ENCODE measurements at regions not wholly inside any gene's neighbourhood (a gene's known extent, or its start where the extent isn't known, plus 50 kb on each side); places are given as distances from the start of the nearest gene placed in this dataset.

DNA sequence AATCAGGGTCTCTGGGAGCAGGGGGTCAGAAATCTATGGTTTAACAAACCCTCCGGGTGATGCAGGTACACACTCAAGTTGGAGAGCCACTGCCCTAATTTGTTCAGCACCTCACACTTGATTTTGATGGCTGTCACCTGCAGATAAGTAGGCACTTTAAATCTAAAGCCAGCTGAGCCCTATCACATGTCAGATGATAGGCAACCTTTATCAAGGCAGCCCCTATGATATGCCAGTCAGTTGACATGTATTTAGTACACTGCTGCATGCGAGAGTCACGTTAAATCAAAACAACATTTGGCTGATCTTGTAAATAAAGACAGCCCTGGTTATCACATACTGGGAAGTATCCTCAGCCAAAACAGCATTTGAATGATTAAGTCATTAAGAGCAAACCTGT lies 104.4 kb upstream of the MCTP2 start:
- no peaks in the 10 kb centered on the region for H4K20me1 ChIP-seq (ENCODE audit: insufficient read depth)
- WGBS, 2 experiments (ENCODE audit: low coverage in 1 of 2, low lambda C conversion rate in 2 of 2, missing lambda C conversion rate in 2 of 2): 91 to 95% methylated on average over 3 of the region's 3 CpGs
- in situ Hi-C loops (cut with MboI): loop anchor here (10.0 kb wide), 1 partner anchor 132 kb away; no protein-coding TSS in a partner anchor
- peaks cover 10% of the 10 kb centered on the region for H3K4me1 ChIP-seq (ENCODE audit: insufficient read depth)
- no peak overlapping the region for H3K27ac ChIP-seq
- no peak overlapping the region for H2AFZ ChIP-seq
- H3F3A ChIP-seq (ENCODE audit: insufficient read depth): peaks cover 5% of the 10 kb centered on the region
- no peaks in the 10 kb centered on the region for H3K9me2 ChIP-seq (ENCODE audit: insufficient read depth)
- DNase-seq: no peak
- H3K27me3 ChIP-seq (replicated peaks; ENCODE audit: insufficient read depth): peaks cover 5% of the 10 kb centered on the region; the same call in 1 of the 2 replicates
- H3K4me2 ChIP-seq (ENCODE audit: unreplicated experiment): no peak overlapping the region
- H3K4me3 ChIP-seq: no peak overlapping the region
- H3K36me3 ChIP-seq (ENCODE audit: low read depth): no peaks in the 10 kb centered on the region
- H3K79me2 ChIP-seq (ENCODE audit: insufficient read depth): no peaks in the 10 kb centered on the region
- no peak for TF ChIP-seq EZH2phosphoT487 (IDR thresholded peaks at IDR 0.05; ENCODE audit: insufficient read depth, low read depth)
- no peak for TF ChIP-seq EZH2 (IDR thresholded peaks at IDR 0.05; ENCODE audit: insufficient read depth, poor library complexity, severe bottlenecking)
- no peaks in the 10 kb centered on the region for H3K9me3 ChIP-seq (ENCODE audit: low read depth)
- no peak overlapping the region for H3K9ac ChIP-seq

DNA sequence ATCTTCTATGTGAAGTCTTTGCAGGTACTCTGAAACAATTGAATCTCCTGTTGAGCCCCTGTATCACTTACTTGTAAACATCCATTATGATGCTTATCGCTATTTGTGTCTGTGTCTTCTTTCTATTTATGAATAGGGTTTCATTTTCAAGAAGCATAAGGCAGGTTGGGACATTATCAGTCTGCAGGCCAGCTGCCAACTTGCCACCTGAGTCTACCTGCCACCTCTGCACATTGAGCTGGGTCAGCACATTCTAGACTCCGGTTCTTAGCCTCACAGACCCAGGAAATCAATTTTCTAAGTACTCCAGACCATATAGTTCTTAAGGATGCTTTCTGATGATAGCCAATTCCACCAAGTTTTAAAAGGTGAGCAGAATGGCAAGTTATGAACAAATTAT lies 105.7 kb upstream of the MCTP2 start:
- Histone ChIP-seq H3K79me2 (ENCODE audit: insufficient read depth) (no peaks in the 10 kb centered on the region), H4K20me1 (ENCODE audit: insufficient read depth) (no peaks in the 10 kb centered on the region), H3K4me2 (ENCODE audit: unreplicated experiment) (no peak overlapping the region), H3K9me3 (ENCODE audit: low read depth) (no peaks in the 10 kb centered on the region), H3K36me3 (ENCODE audit: low read depth) (no peaks in the 10 kb centered on the region), H3K4me1 (ENCODE audit: insufficient read depth) (peaks cover 10% of the 10 kb centered on the region), H3K9me2 (ENCODE audit: insufficient read depth) (no peaks in the 10 kb centered on the region), H3K9ac (no peak overlapping the region), H3F3A (ENCODE audit: insufficient read depth) (peaks cover 8% of the 10 kb centered on the region), H2AFZ (no peak overlapping the region), H3K27ac (no peak overlapping the region), H3K4me3 (no peak overlapping the region), H3K27me3 (replicated peaks; ENCODE audit: insufficient read depth) (peaks cover 2% of the 10 kb centered on the region; the same call in 1 of the 2 replicates)
- no peak for DNase-seq
- 85 to 96% methylated on average over 2 of the region's 2 CpGs for WGBS, 2 experiments (ENCODE audit: low coverage in 1 of 2, low lambda C conversion rate in 2 of 2, missing lambda C conversion rate in 2 of 2)
- TF ChIP-seq EZH2 (IDR thresholded peaks at IDR 0.05; ENCODE audit: insufficient read depth, poor library complexity, severe bottlenecking): no peak
- no peak for TF ChIP-seq EZH2phosphoT487 (IDR thresholded peaks at IDR 0.05; ENCODE audit: insufficient read depth, low read depth)
- in situ Hi-C loops (cut with MboI): loop anchor here (10.0 kb wide), 1 partner anchor 131 kb away; no protein-coding TSS in a partner anchor

DNA sequence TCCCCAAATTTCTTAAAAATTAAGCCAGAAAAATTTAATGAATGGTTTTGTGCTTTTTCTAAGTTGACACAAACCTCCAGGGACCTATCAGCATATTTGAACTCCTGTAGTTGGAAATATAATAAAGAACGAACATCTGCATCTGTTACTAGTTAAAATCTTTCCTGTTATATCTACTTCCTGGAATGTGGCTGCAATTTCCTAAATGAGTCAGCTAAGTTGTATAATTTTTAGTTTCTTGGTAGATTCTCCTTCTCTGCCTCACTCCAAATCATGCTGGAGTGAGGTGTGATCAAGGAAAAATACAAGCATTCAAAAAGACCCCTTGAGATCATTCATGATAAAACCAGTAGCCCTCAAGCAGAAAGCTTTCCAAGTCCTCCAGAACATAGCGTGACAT lies 106.2 kb upstream of the MCTP2 start:
- H3K36me3 ChIP-seq (ENCODE audit: low read depth): no peaks in the 10 kb centered on the region
- H3K9ac ChIP-seq: no peak overlapping the region
- H3K27me3 ChIP-seq (replicated peaks; ENCODE audit: insufficient read depth): no peaks in the 10 kb centered on the region; the same call in 1 of the 2 replicates
- H2AFZ ChIP-seq: no peak overlapping the region
- H3F3A ChIP-seq (ENCODE audit: insufficient read depth): peaks cover 13% of the 10 kb centered on the region
- peak; percentile 65 for DNase-seq
- H4K20me1 ChIP-seq (ENCODE audit: insufficient read depth): no peaks in the 10 kb centered on the region
- H3K9me2 ChIP-seq (ENCODE audit: insufficient read depth): no peaks in the 10 kb centered on the region
- peak overlapping the region; percentile 34 for H3K4me2 ChIP-seq (ENCODE audit: unreplicated experiment)
- WGBS, 2 experiments (ENCODE audit: low coverage in 1 of 2, low lambda C conversion rate in 2 of 2, missing lambda C conversion rate in 2 of 2): 0 to 1% methylated on average over 2 of the region's 2 CpGs
- H3K79me2 ChIP-seq (ENCODE audit: insufficient read depth): no peaks in the 10 kb centered on the region
- in situ Hi-C loops (cut with MboI): loop anchor here (10.0 kb wide), 1 partner anchor 130 kb away; no protein-coding TSS in a partner anchor
- no peak overlapping the region for H3K27ac ChIP-seq
- no peaks in the 10 kb centered on the region for H3K9me3 ChIP-seq (ENCODE audit: low read depth)
- H3K4me3 ChIP-seq: no peak overlapping the region
- TF ChIP-seq EZH2 (IDR thresholded peaks at IDR 0.05; ENCODE audit: insufficient read depth, poor library complexity, severe bottlenecking) (no peak), EZH2phosphoT487 (IDR thresholded peaks at IDR 0.05; ENCODE audit: insufficient read depth, low read depth) (no peak)
- H3K4me1 ChIP-seq (ENCODE audit: insufficient read depth): peaks cover 10% of the 10 kb centered on the region

DNA sequence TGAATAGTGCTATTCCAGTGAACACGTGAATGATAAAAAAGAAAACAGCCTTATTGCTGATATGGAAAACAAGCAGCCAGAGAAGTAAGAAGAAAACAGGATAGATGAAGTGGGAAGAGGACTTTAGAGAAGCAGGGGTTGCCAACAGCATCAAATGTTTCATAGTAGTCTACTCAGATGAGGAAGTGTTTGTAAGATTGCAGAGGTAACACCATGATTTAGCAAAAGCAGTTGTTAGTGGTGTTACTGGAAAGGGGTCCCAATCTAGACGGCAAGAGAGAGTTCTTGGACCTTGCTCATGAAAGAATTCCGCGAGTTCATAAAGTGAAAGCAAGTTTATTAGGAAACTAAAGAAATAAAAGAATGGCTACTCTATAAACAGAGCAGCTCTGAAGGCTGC lies 108.8 kb upstream of the MCTP2 start:
- H3K36me3 ChIP-seq (ENCODE audit: low read depth): no peaks in the 10 kb centered on the region
- H3K9me2 ChIP-seq (ENCODE audit: insufficient read depth): no peaks in the 10 kb centered on the region
- no peak overlapping the region for H3K4me2 ChIP-seq (ENCODE audit: unreplicated experiment)
- no peak for DNase-seq
- no peaks in the 10 kb centered on the region for H3K79me2 ChIP-seq (ENCODE audit: insufficient read depth)
- peaks cover 10% of the 10 kb centered on the region for H3K4me1 ChIP-seq (ENCODE audit: insufficient read depth)
- no peaks in the 10 kb centered on the region for H4K20me1 ChIP-seq (ENCODE audit: insufficient read depth)
- TF ChIP-seq EZH2phosphoT487 (IDR thresholded peaks at IDR 0.05; ENCODE audit: insufficient read depth, low read depth): no peak
- no peak for TF ChIP-seq EZH2 (IDR thresholded peaks at IDR 0.05; ENCODE audit: insufficient read depth, poor library complexity, severe bottlenecking)
- WGBS, 2 experiments (ENCODE audit: low coverage in 1 of 2, low lambda C conversion rate in 2 of 2, missing lambda C conversion rate in 2 of 2): 85 to 88% methylated on average over 4 of the region's 4 CpGs
- no peak overlapping the region for H3K27ac ChIP-seq
- no peak overlapping the region for H3K4me3 ChIP-seq
- in situ Hi-C loops (cut with MboI): loop anchor here (10.0 kb wide), 1 partner anchor 128 kb away; no protein-coding TSS in a partner anchor
- no peaks in the 10 kb centered on the region for H3K27me3 ChIP-seq (replicated peaks; ENCODE audit: insufficient read depth)
- H3K9me3 ChIP-seq (ENCODE audit: low read depth): no peaks in the 10 kb centered on the region
- H3F3A ChIP-seq (ENCODE audit: insufficient read depth): peaks cover 14% of the 10 kb centered on the region
- H3K9ac ChIP-seq: no peak overlapping the region
- no peak overlapping the region for H2AFZ ChIP-seq
